H1 (cell line): ENCODE measurements at regions not wholly inside any gene's neighbourhood (a gene's known extent, or its start where the extent isn't known, plus 50 kb on each side); places are given as distances from the start of the nearest gene placed in this dataset.

Experiments
- CTCF ChIA-PET: fragments of 300-600 bp; sonication (Branson Sonifier 250); formaldehyde crosslinking; loops from one replicate; lab custom pipeline; 2021; ENCODE audit not compliant: partially characterized antibody; lab: Charles Lee
- POLR2A ChIA-PET: fragments of 300-600 bp; sonication (Branson Sonifier 250); formaldehyde crosslinking; loops from one replicate; lab custom pipeline; 2021; ENCODE audit warnings: inconsistent platforms; ENCODE audit not compliant: partially characterized antibody; lab: Charles Lee
- DNase-seq, 2 experiments: peaks; one replicate each; pipeline versions ENCODE4 v3.0.0 to v3.0.0-alpha.2; 2010 to 2022; ENCODE audit warnings: low spot score in 2 of 2, low read depth in 1 of 2, mixed read lengths in 1 of 2
- FAIRE-seq: peaks from 2 replicates; lab custom pipeline; 2011; peaks lifted over from hg19 to GRCh38; lab: Jason Lieb, UNC
- H2AFZ ChIP-seq: 2 replicates; pipeline ENCODE4 v1.8.1; 2012; ENCODE audit warnings: low read length, inconsistent platforms
- H2AK5ac ChIP-seq: 2 replicates; pipeline ENCODE4 v1.6.1; 2013; ENCODE audit warnings: low read depth, low read length
- H2BK120ac ChIP-seq: replicated peaks from 2 replicates; pipeline ENCODE3; 2013; ENCODE audit warnings: low read depth, low read length, inconsistent platforms
- H2BK12ac ChIP-seq: 2 replicates; pipeline ENCODE4 v1.6.1; 2013; ENCODE audit warnings: low read depth, low read length
- H2BK15ac ChIP-seq: 2 replicates; pipeline ENCODE4 v1.6.1; 2013; ENCODE audit warnings: low read length
- H2BK20ac ChIP-seq: 2 replicates; pipeline ENCODE4 v1.6.1; 2013; ENCODE audit warnings: low read length
- H2BK5ac ChIP-seq: 2 replicates; pipeline ENCODE4 v1.6.1; 2013; ENCODE audit warnings: low read depth, low read length
- H3K14ac ChIP-seq: 2 replicates; pipeline ENCODE4 v1.6.1; 2013; ENCODE audit warnings: inconsistent platforms; ENCODE audit not compliant: insufficient read length
- H3K18ac ChIP-seq: 2 replicates; pipeline ENCODE4 v1.6.1; 2013; ENCODE audit warnings: low read length; ENCODE audit errors: extremely low read depth
- H3K23ac ChIP-seq: 2 replicates; pipeline ENCODE4 v1.6.1; 2013; ENCODE audit warnings: inconsistent platforms; ENCODE audit not compliant: insufficient read length
- H3K23me2 ChIP-seq: 2 replicates; pipeline ENCODE4 v1.6.1; 2013; ENCODE audit warnings: low read depth, low read length
- H3K27ac ChIP-seq: 2 replicates; pipeline ENCODE4 v1.6.1; 2011; ENCODE audit warnings: low read depth, low read length, inconsistent platforms
- H3K27me3 ChIP-seq, 4 experiments: replicated peaks in 1 of 4; 1 replicate in 1 of 4; 2 replicates in 3 of 4; pipeline versions ENCODE4 v1.6.1 to v1.8.1; 2011 to 2013; ENCODE audit warnings: low read length in 3 of 4, mild to moderate bottlenecking in 3 of 4, inconsistent platforms in 2 of 4, mixed read lengths in 2 of 4, moderate library complexity in 1 of 4; ENCODE audit not compliant: control insufficient read depth in 3 of 4, insufficient read depth in 3 of 4; ENCODE audit errors: extremely low read depth in 1 of 4
- H3K36me3 ChIP-seq, 4 experiments: 2 replicates each; pipeline versions ENCODE4 v1.6.1 to v1.8.1; 2011 to 2013; ENCODE audit warnings: mild to moderate bottlenecking in 4 of 4, low read length in 3 of 4, moderate library complexity in 2 of 4, control low read depth in 1 of 4, inconsistent platforms in 1 of 4; ENCODE audit not compliant: insufficient read depth in 4 of 4, control insufficient read depth in 2 of 4
- H3K4ac ChIP-seq: replicated peaks from 2 replicates; pipeline ENCODE3; 2013; ENCODE audit warnings: low read length, low read depth, mixed read lengths, inconsistent platforms; ENCODE audit not compliant: insufficient read length
- H3K4me1 ChIP-seq, 4 experiments: replicated peaks in 1 of 4; 1 replicate in 1 of 4; 2 replicates in 3 of 4; pipeline versions ENCODE4 v1.6.1 to v1.8.1; 2011 to 2013; ENCODE audit warnings: low read length in 3 of 4, inconsistent platforms in 2 of 4, mixed read lengths in 1 of 4; ENCODE audit not compliant: insufficient read depth in 4 of 4, control insufficient read depth in 3 of 4
- H3K4me2 ChIP-seq, 2 experiments: 2 replicates each; pipeline versions ENCODE4 v1.6.1 to v1.8.1; 2011 to 2013; ENCODE audit warnings: low read depth in 2 of 2, low read length in 2 of 2, control low read depth in 1 of 2, inconsistent platforms in 1 of 2, mild to moderate bottlenecking in 1 of 2; ENCODE audit not compliant: insufficient read depth in 1 of 2
- H3K4me3 ChIP-seq, 4 experiments: fragments of 200-600, 300-600 bp in 1 of 4; sonication (generic), shearing (Covaris generic), sonication (Bioruptor Twin) in 1 of 4; 2 replicates each; pipeline versions ENCODE4 v1.5.1 to v1.8.1; 2011 to 2016; ENCODE audit warnings: low read length in 4 of 4, low read depth in 3 of 4, control low read depth in 2 of 4, inconsistent platforms in 2 of 4, mild to moderate bottlenecking in 2 of 4, mixed read lengths in 1 of 4, moderate library complexity in 1 of 4; ENCODE audit not compliant: insufficient read depth in 2 of 4; ENCODE audit errors: extremely low read depth in 1 of 4
- H3K56ac ChIP-seq: replicated peaks from 2 replicates; pipeline ENCODE3; 2013; ENCODE audit warnings: low read depth, mild to moderate bottlenecking, mixed read lengths, low read length, inconsistent platforms; ENCODE audit not compliant: insufficient read length
- H3K79me1 ChIP-seq: 2 replicates; pipeline ENCODE4 v1.6.1; 2013; ENCODE audit warnings: low read depth, low read length, control low read depth
- H3K79me2 ChIP-seq, 2 experiments: 2 replicates each; pipeline versions ENCODE4 v1.6.1 to v1.8.1; 2012 to 2013; ENCODE audit warnings: low read length in 2 of 2, mild to moderate bottlenecking in 2 of 2, inconsistent platforms in 1 of 2; ENCODE audit not compliant: insufficient read depth in 2 of 2, control insufficient read depth in 1 of 2
- H3K9ac ChIP-seq, 4 experiments: replicated peaks in 1 of 4; 1 replicate in 1 of 4; 2 replicates in 3 of 4; pipeline versions ENCODE4 v1.6.1 to v1.8.1; 2011 to 2013; ENCODE audit warnings: low read depth in 3 of 4, low read length in 3 of 4, control low read depth in 2 of 4, mild to moderate bottlenecking in 2 of 4, moderate library complexity in 2 of 4, inconsistent platforms in 1 of 4; ENCODE audit errors: extremely low read depth in 1 of 4
- H3K9me3 ChIP-seq, 2 experiments: 2 replicates each; pipeline versions ENCODE4 v1.6.1 to v1.8.1; 2012 to 2013; ENCODE audit warnings: mild to moderate bottlenecking in 2 of 2, moderate library complexity in 2 of 2, control low read depth in 1 of 2, inconsistent platforms in 1 of 2, low read depth in 1 of 2, low read length in 1 of 2, mixed read lengths in 1 of 2; ENCODE audit not compliant: insufficient read depth in 2 of 2
- H4K20me1 ChIP-seq, 2 experiments: replicated peaks in 1 of 2; 2 replicates each; pipeline versions ENCODE3 to v1.8.1; 2011 to 2013; ENCODE audit warnings: inconsistent platforms in 2 of 2, low read length in 2 of 2, mild to moderate bottlenecking in 1 of 2; ENCODE audit not compliant: insufficient read depth in 2 of 2, control insufficient read depth in 1 of 2
- H4K5ac ChIP-seq: 2 replicates; pipeline ENCODE4 v1.6.1; 2013; ENCODE audit warnings: low read length, low read depth, mixed read lengths, inconsistent platforms; ENCODE audit not compliant: insufficient read length
- H4K8ac ChIP-seq: 2 replicates; pipeline ENCODE4 v1.8.0; 2013; ENCODE audit warnings: mild to moderate bottlenecking, moderate library complexity, low read length, inconsistent platforms; ENCODE audit not compliant: insufficient read depth; ENCODE audit errors: extremely low read depth
- H4K91ac ChIP-seq: replicated peaks from 2 replicates; pipeline ENCODE3; 2013; ENCODE audit warnings: low read length, mixed read lengths, inconsistent platforms; ENCODE audit not compliant: insufficient read length
- EGR1 ChIP-seq: IDR thresholded peaks from 2 replicates; pipeline ENCODE4 v1.6.1; 2011; ENCODE audit warnings: low read depth, low read length, borderline replicate concordance
- GABPA ChIP-seq: IDR thresholded peaks from 2 replicates; pipeline ENCODE4 v1.6.1; 2011; ENCODE audit warnings: mild to moderate bottlenecking, low read length, moderate library complexity, borderline replicate concordance; ENCODE audit not compliant: insufficient read depth
- JUND ChIP-seq: IDR thresholded peaks from 2 replicates; pipeline ENCODE4 v1.6.1; 2011; ENCODE audit warnings: mild to moderate bottlenecking, improper control_type of control experiment, low read length
- MAFK ChIP-seq: IDR thresholded peaks from 2 replicates; pipeline ENCODE4 v1.6.1; 2012; ENCODE audit warnings: low read depth, mild to moderate bottlenecking, improper control_type of control experiment, low read length
- WGBS, 2 experiments: shearing (Covaris generic) in 1 of 2; methylation state at CpG; one replicate each; pipeline versions ENCODE4 v1.1.6 to v1.1.7; 2013 to 2015; ENCODE audit warnings: low lambda C conversion rate in 2 of 2, mixed read lengths in 2 of 2, inconsistent platforms in 1 of 2, low coverage in 1 of 2, missing lambda C conversion rate in 1 of 2; ENCODE audit not compliant: insufficient replicate concordance in 2 of 2, insufficient coverage in 1 of 2, insufficient read length in 1 of 2; ENCODE audit errors: extremely low coverage in 1 of 2, missing lambda C conversion rate in 1 of 2; 5-methylcytosine and 5-hydroxymethylcytosine counted together

GRCh38 chr5:33235824-33236223 is 204.9 kb upstream of the TARS1 start:
- CTCF ChIA-PET, result interaction anchor here (0.6 kb wide), 2 partner anchors 17 to 49 kb away, joined by 3 to 7 read pairs; no protein-coding TSS in a partner anchor
- no peak overlapping the region for H3K56ac ChIP-seq
- H3K23ac ChIP-seq, result no peak overlapping the region
- H2BK5ac ChIP-seq, result no peak overlapping the region
- H2BK15ac ChIP-seq, result no peak overlapping the region
- H3K79me1 ChIP-seq, result no peaks in the 10 kb centered on the region
- no peak overlapping the region for H2BK20ac ChIP-seq
- H4K20me1 ChIP-seq, result no peaks in the 10 kb centered on the region
- H3K18ac ChIP-seq, result no peak overlapping the region
- H4K8ac ChIP-seq, result no peak overlapping the region
- no peak overlapping the region for H2AFZ ChIP-seq
- no peak overlapping the region for H3K4ac ChIP-seq
- no peaks in the 10 kb centered on the region for H3K79me2 ChIP-seq
- no peaks in the 10 kb centered on the region for H3K23me2 ChIP-seq
- 96% methylated on average over 4 of the region's 4 CpGs; no CpG with 5 or more reads in 1 of the 2 experiments for WGBS, 2 experiments
- no peak overlapping the region for H2AK5ac ChIP-seq
- H3K14ac ChIP-seq, result no peak overlapping the region
- no peaks in the 10 kb centered on the region for H3K36me3 ChIP-seq
- no peak overlapping the region for H4K5ac ChIP-seq
- TF ChIP-seq MAFK (no peak), JUND (no peak), GABPA (no peak), EGR1 (no peak)
- TF ChIP-seq, all 59 proteins: peak for 0
- Histone ChIP-seq H4K91ac (no peak overlapping the region), H3K9me3 (no peaks in the 10 kb centered on the region), H3K27me3 (no peaks in the 10 kb centered on the region), H2BK12ac (no peak overlapping the region), H3K4me2 (no peak overlapping the region), H3K9ac (no peak overlapping the region), H3K4me3 (no peak overlapping the region), H2BK120ac (no peak overlapping the region), H3K27ac (no peak overlapping the region), H3K4me1 (no peaks in the 10 kb centered on the region)
- FAIRE-seq (no peak), DNase-seq (no peak)
- POLR2A ChIA-PET, result no interaction called here
